HG03469 (cell line): ENCODE measurements at regions not wholly inside any gene's neighbourhood (a gene's known extent, or its start where the extent isn't known, plus 50 kb on each side); places are given as distances from the start of the nearest gene placed in this dataset.

Experiments used
- ATAC-seq: cut with Tn5 transposase; IDR thresholded peaks from one replicate; pipeline ENCODE4 v1.9.1; 2021; ENCODE audit warnings: mild to moderate bottlenecking, moderate library complexity, moderate number of reproducible peaks; ENCODE audit not compliant: unreplicated experiment

DNA sequence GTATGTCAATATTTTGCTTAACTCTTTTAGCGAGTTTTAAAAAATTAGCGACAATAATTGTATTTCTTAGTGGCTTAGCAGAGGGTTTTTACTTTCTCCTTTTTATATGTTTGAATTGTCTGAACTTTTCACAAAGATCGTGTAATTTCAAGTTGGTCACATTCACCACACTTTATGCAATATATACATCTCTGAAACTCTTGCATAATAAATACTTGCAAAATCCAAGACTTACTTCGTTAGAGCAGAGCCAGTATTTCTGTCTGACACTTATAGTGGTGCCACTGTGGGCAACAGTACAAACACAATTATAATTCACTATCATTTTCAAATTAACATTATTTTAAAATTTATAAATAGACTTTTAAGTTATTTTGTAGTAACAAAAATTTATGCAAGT, 62.0 kb downstream of the SUCNR1 start:
- no peak for ATAC-seq

DNA sequence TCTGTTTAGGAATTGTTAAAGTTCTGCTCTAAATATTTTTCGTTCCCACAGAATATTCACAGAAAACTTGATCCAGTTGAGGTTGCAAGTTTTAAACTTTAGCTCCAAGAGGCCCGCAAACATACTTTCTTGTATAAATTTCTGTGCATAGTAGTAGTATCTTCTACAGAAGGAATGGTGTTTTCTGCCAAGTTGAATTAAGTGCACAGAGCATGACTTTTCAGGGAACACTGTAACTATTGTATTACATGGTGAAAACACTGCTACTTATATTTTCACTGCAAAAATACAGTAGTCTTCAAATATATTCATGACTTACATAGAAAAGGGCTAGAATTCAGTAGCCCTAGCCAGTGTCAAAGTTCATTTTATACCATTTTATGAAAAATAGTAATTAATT, 67.0 kb downstream of the SUCNR1 start:
- no peak for ATAC-seq

DNA sequence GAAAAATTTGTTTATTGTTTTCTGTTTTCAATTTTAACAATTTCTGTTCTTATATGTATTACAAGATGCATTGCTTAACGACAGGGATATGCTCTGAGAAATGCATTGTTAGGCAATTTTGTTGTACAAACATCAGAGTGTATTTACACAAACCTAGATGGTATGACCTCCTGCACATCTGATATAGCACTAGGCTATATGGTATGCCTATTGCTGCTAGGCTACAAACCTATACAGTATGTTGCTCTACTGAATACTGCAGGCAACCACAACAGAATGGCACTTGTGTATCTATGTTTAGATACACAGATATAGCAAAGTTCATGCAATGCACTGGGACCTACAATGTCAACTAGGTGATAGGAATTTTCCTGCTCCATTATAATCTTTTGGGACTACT, 70.1 kb downstream of the SUCNR1 start:
- no peak for ATAC-seq

DNA sequence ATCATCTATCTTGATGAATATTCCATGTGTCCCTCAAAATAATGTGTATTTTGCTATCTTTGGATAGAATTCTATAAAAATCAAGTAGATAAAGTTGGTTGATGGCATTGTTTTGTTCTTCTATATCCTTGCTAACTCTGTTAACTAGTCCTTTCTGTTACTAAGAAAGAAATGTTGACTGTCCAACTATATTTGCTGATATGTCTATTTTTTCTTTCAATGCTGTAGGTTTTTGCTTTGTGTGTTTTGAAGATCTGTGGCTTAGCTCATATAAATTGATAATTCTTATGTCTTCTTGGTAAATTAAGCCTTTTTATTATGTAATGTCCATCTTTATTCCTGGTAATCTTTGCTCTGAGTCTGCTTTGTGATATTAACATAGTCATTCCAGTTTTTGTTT, 70.9 kb downstream of the SUCNR1 start:
- no peak for ATAC-seq

DNA sequence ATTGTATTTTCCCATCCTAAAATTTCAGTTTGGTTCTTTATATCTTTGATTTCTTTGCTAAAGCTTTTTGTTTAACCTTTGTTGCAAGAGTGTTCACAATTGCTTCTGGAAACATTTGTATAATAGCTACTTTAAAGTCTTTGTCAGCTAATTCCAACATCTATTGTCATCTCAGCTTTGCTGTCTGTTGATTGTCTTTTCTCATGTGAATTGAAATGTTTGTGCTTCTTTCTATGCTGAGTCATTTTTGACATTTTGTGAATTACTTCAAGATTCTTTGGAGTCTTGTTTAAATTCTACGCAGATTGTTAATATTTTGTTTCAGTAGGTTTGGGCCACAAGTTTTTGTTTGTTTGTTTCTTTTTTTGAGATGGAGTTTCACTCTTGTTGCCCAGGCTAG, 73.2 kb downstream of the SUCNR1 start:
- ATAC-seq: no peak

DNA sequence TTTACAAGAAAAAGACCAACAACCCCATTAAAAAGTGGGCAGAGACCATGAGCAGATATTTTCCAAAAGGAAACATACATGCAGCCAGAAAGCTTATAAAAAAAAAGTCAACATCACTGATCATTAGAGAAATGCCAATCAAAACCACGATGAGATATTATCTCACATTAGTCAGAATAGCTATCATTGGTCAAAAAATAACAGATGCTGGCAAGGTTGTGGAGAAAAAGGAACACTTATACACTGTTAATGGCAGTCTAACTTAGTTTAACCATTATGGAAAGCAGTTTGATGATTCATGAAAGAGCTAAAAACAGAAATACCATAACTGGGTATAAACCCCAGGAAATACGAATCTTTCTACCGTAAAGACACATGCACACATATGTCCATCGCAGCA, 76.3 kb downstream of the SUCNR1 start:
- ATAC-seq: no peak

DNA sequence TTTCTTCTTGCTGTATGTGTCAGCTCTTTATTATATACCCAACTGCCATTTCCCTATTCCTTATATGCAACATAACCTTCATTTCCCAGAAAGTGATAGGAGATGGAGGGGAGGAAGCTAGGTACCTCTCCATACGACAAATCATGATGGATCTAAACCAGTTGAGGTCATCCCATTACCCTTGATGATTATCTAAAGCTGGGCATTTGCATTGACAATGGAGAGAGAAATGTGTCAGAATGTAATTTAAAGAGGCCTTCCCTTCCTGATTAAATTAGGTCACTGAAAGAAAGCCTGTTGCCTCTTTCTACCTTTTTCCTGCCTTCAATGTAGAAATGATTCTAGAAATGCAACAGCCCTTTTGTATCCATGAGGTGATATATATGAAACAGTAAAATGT, 81.9 kb downstream of the SUCNR1 start:
- ATAC-seq: no peak

DNA sequence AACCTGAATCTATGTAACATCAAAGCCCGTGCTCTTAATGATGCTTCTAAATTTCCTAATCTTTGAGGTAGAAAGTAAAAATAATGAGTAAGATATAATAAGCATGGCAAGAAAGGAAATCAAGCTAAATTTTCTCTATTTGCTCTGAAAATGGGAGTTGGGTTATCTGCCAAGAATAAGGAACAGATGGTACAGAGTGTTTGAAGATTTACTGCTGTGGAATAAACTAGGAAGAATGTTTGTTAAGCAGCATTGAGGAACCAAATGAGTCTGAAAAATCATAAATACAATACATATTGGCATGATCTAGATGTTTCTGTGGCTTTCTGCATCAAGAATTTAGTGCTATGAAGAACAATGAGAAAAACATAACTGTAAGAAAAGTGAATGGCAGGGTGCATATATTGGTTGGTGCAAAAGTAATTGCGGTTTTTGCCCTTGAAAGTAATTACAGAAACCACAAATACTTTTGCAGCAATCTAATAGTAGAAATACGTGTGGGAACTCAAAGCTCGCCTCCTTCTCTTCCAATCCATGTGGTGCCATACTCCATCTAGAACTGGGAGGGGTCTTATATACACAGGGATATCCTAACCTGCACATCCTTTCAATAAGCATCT, 87.6 kb downstream of the SUCNR1 start:
- no peak for ATAC-seq

DNA sequence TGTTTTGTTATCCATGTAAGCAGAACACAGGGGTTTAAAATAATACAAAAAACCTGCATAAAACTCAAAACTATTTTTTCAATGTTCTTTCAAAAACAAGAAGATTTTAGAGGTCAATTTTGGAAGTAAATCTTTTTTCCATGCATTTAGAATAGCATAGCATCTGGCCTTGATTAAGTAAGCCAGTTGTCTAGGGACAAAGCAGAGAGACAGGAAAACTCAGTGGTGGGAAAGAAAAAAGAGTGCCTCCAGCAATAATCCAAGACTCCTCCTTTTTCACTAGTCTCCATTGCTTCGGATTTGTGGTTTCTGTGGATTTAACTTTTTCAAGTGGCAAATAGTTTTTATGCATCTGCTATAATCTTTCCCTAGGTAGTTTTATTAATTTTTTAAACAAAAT, 88.9 kb downstream of the SUCNR1 start:
- ATAC-seq: no peak

DNA sequence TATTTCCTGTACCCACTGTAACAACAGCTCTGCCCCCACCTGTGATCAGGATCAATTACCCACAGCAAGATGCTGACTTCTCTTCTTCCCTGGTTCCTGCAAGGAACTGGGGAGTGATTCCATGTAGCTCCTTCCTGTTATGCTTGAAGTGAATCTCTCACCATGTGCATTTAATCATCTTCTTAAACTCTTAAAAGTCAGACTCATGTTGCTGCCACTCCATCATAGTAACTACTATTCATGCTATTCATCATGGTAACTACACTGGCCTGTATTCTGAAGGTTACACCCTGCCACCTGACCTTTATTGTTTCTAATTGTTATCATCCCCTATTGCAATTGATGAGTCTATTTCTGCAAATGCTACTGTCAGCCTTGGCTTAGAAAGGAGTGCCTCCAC, 89.5 kb downstream of the SUCNR1 start:
- no peak for ATAC-seq

DNA sequence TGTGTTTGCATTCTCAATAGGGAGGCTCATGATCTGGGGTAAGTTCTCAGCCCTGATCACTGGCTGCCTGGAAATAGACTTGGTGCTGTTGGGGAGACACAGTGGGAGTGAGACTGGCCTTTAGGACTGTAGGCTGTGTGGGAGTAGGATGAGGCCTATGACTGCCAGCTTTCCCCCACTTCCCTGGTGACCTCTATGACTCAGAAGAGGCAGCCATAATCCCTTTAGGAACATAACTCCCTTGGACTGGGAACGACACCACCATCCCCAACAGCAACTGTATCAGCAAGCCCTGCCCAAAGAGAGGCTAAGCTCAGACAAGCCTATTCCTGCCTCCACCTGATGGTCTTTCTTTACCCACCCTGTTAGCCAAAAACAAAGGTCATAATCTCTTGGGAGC, 91.3 kb downstream of the SUCNR1 start:
- no peak for ATAC-seq

DNA sequence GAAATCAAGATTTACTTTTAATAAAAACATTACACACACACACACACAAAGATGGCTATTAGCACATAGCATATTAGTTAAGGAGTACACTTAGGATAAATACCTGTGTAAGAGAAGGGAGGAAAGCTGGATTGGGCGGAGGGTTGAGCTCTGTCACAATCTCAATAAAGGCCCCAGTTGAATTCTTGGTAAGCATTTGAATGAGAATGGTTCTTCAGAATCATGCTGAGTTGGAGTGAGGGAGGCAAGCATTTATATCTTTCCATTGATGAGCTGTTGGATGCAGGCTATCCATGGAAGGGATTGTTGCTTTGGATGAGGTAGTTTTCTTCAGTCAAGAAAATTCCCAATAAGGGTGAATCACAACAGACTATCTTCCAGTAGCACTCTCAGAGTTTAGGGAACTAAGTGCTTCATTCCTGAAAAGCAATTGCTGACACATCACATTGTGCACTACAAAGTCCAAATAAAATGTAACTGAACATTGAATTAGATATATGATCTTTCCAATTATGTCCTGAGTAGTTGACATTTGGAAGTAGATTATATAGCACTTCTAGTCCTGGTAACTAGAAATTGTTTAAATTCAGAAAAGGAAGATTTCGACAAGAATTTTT, 95.7 kb downstream of the SUCNR1 start:
- ATAC-seq: no peak

DNA sequence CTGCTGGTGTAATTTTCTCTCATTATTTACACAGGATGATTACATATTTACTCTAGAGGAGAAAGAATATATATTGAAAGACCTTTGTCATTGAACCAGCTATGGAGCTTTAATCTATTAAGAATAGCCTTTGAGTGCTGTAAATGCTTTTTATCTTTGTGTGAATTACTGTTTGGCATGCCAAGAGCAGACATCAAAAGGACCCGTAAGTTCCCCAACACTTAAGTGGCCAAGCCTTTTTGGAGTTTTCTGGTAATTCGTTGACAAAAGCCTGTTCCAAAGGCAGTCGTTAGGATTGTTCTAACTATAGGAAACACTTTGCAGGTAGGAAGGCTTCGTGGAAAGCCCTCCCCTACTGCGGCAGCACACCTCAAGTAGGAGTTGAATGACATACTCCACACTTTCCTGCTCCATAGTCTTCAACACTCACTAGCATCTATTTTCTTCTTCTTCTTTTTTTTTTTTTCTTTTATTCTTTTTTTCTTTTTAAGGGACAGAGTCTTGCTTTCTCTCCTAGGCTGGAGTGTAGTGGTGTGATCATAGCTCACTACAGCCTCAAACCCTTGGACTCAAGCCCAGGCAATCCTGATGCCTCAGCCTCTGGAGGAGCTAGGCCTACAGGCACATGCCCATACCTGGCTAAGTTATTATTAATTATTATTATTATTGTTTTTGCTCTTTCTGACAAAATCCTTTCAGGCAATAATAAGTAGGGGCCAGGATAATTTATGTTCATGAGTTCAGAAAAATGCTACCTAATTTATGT, 98.6 kb downstream of the SUCNR1 start:
- no peak for ATAC-seq

DNA sequence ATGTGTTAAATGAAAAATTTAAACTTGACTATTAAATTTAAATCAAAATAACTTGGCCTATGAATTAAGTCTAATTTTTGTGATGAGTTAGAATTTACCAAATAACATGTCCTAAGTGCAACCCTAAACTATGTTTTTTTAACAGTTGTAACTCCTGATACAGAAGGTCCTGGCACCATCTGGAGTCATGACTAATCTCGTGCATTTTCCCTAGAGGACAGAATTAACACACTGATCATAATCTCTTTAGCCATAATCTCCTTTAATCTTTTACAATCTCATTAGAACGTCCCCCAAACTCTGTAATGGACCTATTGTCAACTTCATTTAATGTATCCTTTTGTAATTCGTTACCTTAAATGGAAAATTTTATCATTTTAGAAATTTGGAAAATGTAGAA, 100.6 kb downstream of the SUCNR1 start:
- ATAC-seq: no peak

DNA sequence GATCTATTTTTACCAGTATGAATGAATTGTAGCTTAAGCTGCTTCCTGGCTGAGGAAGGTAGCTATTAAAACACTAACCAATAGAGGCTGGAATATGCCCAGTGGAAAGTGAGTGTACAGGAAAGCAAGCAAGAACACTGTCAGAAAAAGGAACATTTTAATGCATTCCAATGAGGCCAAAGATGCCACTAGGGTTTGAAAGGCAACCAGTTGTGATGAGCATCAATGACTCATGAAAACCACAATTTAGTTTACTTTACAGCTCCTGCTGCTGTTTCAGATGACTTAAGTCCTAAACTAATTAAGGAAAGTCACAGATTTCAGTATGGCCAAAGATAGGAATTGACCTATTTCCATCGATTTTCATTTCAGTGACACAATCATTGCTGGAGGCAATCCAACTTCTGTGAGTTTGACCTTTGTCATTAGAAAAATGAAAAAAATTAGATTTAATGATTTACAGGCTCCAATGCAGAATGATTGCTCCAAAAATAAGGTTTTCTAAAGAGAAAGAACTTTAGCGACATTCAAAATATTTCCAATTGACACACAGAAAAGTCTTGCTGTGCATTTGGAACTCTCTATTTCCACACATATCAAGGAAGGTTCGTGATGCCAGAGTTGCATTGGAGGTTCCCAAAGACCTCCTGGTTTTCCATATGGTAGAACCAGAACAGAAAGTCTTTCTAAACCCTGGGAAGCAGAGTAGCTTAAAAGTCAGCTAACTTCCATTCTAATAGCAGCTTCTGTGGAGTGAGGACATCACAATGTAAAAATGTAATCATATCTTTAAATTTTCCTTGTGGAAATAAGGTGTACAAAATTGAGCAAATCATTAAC, 103.0 kb downstream of the SUCNR1 start:
- ATAC-seq: peak; percentile 52

DNA sequence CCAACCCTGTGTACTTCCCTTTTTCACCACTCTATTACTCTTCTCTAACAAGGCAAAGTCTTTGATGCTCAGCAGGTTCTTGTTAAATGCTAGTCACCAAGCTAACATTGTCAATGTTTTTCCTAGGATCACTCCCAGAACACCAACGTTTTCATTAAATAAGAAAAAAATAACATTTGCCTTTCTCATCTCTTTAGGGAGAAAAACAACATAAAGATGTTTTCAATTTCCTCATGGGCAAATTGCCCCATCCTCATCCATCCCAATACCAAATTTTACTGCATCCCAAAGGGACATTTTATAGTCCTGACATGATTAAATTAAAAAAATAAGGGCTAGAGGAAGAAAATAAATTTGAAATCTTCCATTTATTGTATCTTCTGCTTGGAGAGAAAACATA, 106.5 kb downstream of the SUCNR1 start:
- ATAC-seq: no peak

DNA sequence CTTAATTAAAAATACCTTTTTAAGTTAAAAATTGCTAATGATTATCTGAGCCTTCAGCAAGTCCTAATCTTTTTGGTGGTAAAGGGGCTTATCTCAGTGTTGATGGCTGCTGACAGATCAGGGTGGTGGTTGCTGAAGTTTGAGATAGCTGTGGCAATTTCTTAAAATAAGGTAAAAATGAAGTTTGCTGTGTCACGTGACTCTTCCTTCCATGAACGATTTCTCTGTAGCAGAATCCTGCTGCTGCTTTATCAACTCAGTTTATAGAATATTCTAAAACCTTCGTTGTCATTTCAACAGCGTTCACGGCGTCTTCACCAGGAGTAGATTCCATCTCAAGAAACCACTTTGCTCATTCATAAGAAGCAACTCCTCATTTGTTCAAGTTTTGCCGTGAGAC, 110.1 kb downstream of the SUCNR1 start:
- no peak for ATAC-seq

DNA sequence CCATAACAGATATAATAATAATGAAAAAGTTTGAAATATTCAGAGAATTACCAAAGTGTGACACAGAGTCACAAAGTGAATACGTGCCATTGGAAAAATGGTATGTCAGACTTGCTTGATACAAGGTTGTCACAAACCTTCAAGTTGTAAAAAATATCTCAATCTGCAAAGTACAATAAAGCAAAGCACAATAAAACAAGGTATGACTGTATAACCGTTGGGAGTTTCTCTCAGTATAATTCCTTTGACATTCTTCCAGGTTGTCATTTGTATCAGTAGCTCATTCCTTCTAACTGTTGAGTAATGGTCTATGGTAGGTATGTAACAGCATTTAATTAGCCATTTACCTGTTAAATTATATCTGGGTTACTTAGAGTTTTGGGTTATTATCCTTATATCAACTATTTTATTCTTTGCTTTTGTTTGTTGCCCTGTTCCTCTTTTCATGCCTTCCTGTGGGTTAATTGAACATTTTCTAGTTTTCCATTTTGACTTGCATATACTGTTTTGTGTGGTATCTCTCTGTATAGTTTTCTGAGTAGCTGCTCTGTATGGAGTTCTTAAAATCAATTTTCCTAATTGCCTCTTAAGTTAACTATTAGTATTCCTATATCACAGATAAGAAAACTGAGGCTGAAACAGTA, 112.5 kb downstream of the SUCNR1 start:
- no peak for ATAC-seq

DNA sequence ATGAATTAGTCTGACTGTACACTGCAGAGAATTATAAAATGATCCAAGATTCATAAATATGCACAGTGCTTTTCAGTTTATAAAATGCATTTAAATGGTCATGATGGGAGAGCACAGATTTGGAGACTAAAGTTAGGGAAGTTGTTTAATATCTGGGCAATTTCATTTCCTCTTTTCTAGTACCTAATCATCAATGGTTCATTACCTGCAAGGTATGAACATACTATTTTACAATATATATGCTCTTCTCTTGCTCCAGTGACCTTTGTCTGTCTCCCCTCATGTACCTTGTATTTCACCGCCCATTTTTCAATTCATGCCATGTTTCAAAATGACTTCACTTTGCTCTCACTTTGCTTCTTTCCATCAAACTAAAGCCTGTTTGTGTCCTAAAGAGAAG, 114.5 kb downstream of the SUCNR1 start:
- ATAC-seq: no peak

DNA sequence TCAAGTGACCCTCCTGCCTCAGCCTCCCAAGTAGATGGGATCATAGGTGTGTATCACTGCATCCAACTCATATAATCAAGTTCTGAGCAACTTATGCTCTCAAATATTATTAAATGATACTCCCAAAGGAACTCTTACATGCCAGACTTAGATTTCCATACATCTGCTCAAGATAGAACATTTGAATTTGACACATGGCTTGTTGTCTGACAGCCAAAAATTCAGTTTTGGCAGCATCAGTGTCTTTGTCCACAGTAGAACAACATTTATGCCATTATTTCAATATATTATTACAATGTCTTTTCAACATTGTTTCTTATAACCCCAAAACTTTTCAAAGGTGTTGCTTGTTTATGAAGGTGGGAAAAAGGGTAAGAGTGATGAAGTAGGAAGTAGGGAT, 116.2 kb downstream of the SUCNR1 start:
- no peak for ATAC-seq
